NCI-H446 treated with DMSO at 0.1 percent for 48 hours (cell line): ENCODE measurements at regions not wholly inside any gene's neighbourhood (a gene's known extent, or its start where the extent isn't known, plus 50 kb on each side); places are given as distances from the start of the nearest gene placed in this dataset.
"Not testable (repeated sequence)": the region's sequence is repeated elsewhere in the genome, so short reads cannot be mapped to it uniquely, and the experiment has no call there.

Source experiments
- DNase-seq: peaks from one replicate; lab custom pipeline; 2025; lab: John Stamatoyannopoulos, UW

GRCh38 chr7:69254643-69255042 is 343.6 kb upstream of the AUTS2 start:
- no peak for DNase-seq

DNA sequence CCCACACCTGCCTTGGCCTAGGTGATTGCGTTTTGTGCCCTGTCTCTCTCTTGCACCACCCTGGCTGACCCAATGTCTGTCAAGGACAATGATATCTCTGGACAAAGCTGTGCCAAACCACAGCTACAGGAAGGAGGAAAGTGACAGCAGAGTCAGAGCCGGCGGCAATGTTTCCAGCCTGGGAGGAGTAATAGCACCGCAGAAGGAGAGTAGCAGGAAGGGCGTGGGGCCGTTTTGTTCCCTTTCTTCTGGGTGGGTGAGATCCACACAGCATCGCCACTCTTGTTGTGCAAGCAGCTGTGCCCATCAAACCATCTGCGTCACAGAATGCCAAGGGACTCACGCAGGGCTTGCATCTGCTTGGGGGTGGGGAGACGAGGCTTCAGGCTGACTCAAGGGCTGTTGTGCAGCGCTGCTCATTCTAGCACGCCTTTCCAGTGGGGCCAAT is 341.6 kb upstream of the AUTS2 start:
- DNase-seq = no peak

DNA sequence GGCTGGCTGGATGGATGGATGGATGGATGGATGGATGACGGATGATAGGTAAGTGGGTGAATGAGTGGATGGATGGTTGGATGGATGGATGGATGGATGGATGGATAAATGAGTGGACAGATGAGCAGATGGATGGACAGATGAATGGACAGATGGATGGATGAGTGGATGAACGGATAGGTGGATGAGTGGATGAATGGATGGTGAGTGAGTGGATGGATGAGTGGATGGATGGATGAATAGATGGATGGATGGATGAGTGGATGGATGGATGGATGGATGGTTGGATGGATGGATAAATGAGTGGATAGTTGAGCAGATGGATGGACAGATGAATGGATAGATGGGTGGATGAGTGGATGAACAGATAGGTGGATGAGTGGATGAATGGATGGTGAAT is 340.7 kb upstream of the AUTS2 start:
- DNase-seq = no peak

DNA sequence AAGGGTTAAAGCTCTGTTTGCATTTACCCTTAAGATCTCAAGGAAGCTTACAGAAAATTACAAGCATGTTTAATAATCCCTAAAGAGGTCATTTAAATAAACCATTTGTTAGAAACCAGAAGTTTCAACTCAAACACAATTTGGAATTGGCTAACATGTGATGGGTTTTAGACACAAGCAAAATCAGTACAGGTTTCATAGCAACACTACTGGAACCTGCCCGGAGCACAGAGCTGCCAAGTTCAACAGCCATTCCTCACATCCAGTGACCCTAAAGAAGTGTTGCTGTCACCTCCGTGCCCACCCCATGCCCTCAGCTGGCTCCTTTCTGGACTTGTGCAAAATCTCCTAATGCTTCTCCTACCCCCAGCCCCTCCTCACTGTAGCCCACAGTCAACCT is 338.8 kb upstream of the AUTS2 start:
- DNase-seq = no peak

- DNase-seq = no peak
Observed at GRCh38 chr7:69260023-69260422, 338.3 kb upstream of the AUTS2 start.

GRCh38 chr7:69263550-69263949 is 334.7 kb upstream of the AUTS2 start:
- no peak for DNase-seq

DNA sequence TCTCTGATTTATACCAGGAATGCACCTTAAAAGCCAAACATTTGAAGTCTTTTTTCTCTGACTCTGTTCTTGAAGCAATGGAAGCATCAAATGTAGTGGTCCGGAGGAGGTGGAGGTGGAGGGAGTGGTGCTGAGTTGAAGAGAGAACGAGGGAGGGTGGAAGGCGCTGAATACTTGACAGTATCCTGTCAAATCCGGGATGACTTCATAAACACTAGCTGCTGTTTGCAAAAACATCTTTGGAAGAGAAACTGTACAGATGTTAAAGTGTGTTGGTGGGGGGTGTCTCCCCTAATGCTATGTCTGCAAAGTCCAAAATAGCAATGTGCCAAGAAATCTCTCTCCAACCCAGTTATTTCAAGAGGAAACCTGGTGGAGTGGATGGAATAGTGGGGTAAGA is 328.5 kb upstream of the AUTS2 start:
- DNase-seq = no peak

DNA sequence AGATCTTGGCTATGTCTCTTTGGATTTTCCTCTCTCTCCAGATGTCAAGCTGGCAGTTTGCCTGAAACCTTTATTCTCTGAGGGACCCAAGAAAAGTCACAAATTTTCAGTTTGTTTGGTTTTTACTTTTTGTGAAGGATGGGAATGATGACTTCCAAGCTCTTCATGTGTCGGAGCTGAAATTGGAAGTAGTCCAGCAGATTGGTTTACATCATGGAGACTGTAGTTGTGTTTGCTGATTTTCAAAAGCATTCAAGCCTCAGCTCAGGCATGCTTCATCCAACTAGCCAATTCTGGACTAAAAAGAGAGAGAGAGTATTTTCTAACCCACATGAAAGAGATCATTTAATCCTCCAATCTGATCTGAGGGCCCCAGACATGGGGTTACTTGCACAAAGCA is 326.2 kb upstream of the AUTS2 start:
- no peak for DNase-seq

DNA sequence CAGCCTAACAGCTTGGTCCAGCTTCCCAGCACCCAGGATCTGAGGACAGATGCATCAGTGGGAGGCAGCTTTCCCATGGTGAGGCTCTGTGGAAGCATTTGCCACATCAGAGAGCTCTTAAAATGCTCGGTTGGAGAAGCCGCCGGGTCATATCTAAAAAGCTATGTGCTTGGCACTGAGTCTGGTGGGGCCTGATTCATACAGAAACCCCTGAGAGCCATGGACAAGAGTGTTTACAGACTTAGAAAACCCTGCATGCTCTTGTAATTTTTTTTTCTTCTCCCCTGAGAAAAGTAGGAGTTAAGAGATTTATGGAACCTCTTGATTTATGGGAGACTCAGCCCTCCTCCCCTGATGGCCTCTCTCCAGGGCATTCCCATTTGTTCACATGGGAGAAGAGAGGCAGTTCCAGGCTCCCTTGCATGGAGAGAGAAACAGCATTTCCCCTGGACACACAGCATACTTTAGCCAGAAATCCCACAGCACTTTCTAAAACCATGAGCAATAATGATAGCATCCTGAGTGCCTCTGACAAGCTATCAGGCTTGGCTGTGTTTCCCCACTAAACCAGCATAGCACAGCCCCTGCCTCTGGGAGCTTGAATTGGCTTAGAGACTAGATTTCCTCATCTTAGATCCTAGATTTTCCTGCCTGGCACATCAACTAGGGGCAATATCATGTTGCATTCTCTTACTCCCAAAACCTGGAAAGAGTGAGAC is 322.1 kb upstream of the AUTS2 start:
- no peak for DNase-seq

- DNase-seq = no peak
Observed at GRCh38 chr7:69277366-69277765, 320.9 kb upstream of the AUTS2 start.

GRCh38 chr7:69282946-69283345 is 315.3 kb upstream of the AUTS2 start:
- no peak for DNase-seq

DNA sequence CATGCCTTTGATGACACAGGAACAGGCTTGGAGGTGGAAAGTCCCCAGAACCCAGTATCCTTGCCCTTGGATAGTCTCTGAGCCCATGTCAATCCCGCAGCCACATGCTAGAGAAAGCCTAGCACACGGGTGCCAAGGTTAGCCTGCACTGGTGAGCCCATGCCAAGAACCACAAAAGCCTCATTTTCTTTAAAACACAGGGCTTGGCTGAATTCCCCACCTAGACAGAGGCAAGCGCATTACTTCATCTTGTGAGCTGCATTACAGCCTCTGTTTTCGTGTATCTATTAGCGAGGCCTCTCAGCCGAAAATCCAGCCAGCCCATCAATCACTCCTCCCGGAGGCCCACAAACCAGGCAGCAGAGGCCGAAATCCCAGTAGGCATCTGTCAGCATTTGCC is 314.9 kb upstream of the AUTS2 start:
- DNase-seq = peak; percentile 39

DNA sequence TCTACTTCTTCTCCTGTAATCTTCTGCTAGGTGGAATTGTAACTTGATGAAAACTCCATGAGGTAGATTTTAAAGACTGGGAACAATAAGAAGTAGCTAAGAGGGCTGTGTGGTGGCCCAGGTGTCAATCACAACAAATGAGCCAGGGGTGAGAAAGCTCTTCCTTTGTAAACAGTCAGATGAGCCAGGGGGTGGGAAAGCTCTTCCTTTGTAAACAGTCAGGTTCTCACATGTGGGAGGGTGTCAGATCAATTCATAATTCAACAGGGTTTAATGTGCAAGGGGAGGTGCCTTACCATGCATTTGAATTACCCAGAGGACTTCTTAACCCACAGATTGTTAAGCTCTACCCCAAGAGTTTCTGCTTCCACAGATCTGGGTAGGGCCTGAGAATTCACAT is 312.4 kb upstream of the AUTS2 start:
- no peak for DNase-seq

DNA sequence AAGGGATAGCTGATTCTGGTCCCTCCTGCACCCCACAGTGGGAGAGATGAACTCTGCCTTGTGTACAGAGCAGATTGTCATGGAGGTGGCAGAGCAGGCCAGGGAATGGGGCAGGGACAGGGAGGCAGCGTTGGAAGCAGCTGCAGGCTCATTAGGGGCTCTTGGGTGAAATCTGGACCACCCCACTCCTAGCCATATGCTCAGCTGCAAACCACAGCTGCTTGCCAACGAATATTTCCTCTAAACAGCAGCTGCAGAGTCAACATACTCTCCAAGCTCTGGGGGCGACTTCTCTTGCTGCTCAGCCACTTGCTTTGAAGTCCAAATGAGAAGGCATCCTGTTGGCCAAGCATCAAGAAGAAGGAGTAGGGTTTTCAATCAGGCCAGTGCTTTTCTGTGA is 302.3 kb upstream of the AUTS2 start:
- no peak for DNase-seq

DNA sequence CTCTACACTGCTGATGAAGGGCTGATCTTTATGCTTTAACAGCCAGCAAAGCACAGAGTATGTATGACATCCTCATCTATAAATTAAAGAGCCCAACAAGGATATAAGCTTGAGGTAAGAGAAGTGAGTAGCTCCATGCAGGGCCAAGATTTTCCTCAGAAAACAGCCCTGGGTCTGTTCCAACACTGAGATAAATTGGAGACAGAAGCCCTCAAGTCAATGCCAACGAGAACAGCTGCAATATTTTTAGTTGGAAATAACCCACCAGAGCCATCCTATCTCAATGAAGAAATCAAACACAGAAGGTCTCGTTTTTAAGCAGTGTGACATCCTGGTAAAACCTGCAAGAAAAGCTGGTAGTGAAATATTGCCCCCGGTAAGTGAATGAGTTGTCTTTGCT is 297.0 kb upstream of the AUTS2 start:
- DNase-seq = peak; percentile 21

DNA sequence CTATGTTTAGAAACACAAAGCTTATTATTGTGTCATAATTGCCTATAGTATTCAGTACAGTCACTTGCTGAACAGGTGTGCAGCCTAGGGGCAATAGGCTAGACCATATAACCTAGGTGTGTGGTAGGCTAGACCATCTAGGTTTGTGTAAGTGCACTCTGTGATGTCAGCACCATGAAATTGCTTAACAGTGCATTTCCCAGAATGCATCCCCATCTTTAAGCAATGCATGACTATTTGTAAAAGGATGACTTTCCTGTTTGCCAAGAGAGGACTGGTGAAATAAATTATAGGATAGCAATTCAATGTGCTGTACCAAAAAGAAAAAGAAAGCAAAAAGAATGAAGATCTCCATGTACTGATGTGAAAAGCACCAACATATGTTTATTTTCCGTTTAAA is 288.7 kb upstream of the AUTS2 start:
- DNase-seq = no peak

- no peak for DNase-seq
Observed at GRCh38 chr7:69311489-69311888, 286.8 kb upstream of the AUTS2 start.

- not testable (repeated sequence) for DNase-seq
Observed at GRCh38 chr7:69313852-69314251, 284.4 kb upstream of the AUTS2 start.

GRCh38 chr7:69318794-69319193 is 279.5 kb upstream of the AUTS2 start:
- DNase-seq = no peak

- DNase-seq = no peak
Observed at GRCh38 chr7:69328516-69328915, 269.8 kb upstream of the AUTS2 start.

DNA sequence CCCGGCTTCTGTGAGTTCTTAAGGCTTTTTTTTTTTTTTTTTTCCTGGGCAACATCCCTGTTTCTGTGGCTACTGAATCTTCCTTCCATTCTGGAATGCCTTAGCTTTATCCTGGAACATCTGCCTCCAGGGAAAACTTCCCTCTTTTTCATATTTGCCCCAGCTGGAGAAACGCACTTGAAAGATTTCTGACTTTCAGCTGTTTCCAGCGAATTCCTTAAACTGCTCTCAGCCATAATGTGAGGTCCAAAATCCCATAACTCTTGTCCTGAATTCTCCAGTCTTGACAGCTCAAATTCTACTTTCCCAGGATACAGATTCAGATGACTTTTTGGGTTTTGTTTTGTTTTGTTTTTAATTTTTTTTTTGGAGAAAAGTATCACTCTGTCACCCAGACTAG is 263.6 kb upstream of the AUTS2 start:
- no peak for DNase-seq

- DNase-seq = no peak
Observed at GRCh38 chr7:69335331-69335730, 262.9 kb upstream of the AUTS2 start.

- no peak for DNase-seq
Observed at GRCh38 chr7:69336976-69337375, 261.3 kb upstream of the AUTS2 start.

GRCh38 chr7:69338144-69338543 is 260.1 kb upstream of the AUTS2 start:
- no peak for DNase-seq

DNA sequence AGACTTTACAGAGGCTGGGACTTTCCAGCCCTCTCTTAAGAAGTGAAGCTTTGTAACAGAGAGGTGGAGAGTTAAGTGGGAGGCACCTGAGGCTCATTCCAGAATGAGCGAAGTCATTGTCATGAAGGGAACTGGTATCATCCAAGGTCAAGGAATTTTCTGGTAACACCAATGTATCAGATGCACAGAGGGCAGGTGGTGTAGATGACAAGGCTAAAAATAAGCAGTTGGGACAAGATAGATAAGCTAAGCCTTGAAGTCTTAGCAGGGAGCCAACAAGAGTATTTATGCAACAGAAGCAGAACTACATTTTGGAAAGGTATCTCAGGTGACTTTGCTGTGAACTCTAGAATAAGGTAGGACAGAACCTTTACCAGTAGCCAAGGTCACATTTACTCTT is 257.0 kb upstream of the AUTS2 start:
- no peak for DNase-seq
